ENCODE measurements at regions not wholly inside any gene's neighbourhood (a gene's known extent, or its start where the extent isn't known, plus 50 kb on each side); places are given as distances from the start of the nearest gene placed in this dataset.

DNA sequence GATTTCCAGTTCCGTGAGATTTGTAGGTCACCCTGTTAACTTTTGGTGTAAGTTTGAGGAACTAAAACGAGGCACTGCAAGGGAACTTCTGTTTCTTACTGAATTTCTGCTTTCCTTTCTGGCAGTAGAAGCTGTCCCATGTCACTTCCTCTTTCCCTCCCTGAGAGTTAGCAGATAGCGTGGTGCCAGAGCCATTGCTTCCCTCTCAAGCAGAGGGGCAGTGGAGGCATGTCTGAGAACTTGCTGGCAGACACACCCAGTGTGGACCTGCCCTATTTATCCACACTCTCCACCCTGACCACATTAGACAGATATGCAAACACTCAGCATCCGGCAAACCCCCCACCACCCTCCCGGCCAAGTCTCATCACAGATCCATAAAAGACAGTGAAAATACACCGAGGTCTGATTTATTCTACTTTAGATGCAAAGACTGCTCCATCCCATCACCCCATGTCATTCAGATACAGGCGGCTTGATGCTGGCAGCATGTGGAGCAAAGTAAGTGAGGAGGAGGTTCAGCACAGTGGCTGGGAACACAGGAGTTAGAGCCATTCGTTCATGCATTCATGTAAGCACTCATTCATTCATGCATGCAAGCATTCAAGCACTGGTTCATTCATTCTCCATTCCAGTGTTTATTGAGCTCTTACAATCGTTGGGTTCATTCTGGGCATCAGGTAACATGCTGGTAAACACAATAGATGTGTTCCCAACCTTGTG is 324.7 kb downstream of the SHQ1 start:
- intact Hi-C loops (cut with micrococcal nuclease; ENCODE audit: unreplicated experiment): no loop called here
- CTCF ChIA-PET: no interaction called here

DNA sequence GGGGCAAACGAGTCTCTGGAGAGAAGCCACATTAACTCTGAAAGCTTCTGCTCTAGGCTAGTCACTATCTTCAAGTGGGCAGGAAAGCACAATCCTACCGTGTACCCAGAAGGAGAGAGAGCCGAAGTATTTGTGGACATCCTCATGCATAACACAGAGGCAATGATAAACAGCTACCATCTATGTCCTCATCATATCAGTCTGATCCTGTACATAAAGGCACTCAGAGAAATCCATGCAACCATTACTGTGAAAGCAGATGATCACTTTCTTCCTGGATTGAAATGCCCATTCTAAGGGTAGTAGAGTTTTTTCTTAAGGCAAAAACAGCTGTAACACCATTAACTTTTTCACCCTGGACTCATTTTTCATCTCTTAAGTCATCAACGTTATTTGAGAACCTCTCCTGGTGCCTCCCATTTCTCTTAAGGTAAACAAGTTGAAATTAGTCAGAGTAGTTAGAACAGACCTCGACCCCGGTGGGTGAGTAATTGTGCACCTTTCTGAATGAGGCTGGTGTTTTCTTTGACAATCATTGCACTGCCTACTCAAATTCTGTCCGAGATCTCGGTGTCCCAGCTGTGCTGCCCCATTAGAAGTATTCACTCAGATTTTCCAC is 327.4 kb downstream of the SHQ1 start:
- Histone ChIP-seq H3K4me3 (ENCODE audit: low read depth in 2 of 2, low read length in 2 of 2) (no peak overlapping the region), H3K27me3 (ENCODE audit: control insufficient read depth, insufficient read depth, low read length) (no peaks in the 10 kb centered on the region), H3K4me1 (ENCODE audit: control insufficient read depth, insufficient read depth, low read length) (no peaks in the 10 kb centered on the region), H3K27ac (ENCODE audit: low read length) (no peak overlapping the region), H3K9me3 (ENCODE audit: control insufficient read depth, insufficient read depth, low read depth, low read length) (no peaks in the 10 kb centered on the region), H3K36me3 (ENCODE audit: control insufficient read depth, insufficient read depth, low read length) (no peaks in the 10 kb centered on the region)
- ChIA-PET POLR2A (no interaction called here), CTCF (no interaction called here)
- BruUV-seq (replicated peaks): no TSS peak
- intact Hi-C loops (cut with micrococcal nuclease; ENCODE audit: unreplicated experiment) (no loop called here), in situ Hi-C loops (cut with HindIII; ENCODE audit: low pct_unique_long_range_greater_than_20kb, low sequenced_read_pairs) (no loop called here)
- TF ChIP-seq POLR2AphosphoS5 (IDR thresholded peaks at IDR 0.05; ENCODE audit: low read depth, low read length) (no peak), TCF7L2 (IDR thresholded peaks at IDR 0.05; ENCODE audit: low read depth, low read length) (no peak), SIN3A (IDR thresholded peaks at IDR 0.05; ENCODE audit: borderline replicate concordance, insufficient read depth, low read depth, low read length) (no peak)
- TF ChIP-seq, protein P1, sequence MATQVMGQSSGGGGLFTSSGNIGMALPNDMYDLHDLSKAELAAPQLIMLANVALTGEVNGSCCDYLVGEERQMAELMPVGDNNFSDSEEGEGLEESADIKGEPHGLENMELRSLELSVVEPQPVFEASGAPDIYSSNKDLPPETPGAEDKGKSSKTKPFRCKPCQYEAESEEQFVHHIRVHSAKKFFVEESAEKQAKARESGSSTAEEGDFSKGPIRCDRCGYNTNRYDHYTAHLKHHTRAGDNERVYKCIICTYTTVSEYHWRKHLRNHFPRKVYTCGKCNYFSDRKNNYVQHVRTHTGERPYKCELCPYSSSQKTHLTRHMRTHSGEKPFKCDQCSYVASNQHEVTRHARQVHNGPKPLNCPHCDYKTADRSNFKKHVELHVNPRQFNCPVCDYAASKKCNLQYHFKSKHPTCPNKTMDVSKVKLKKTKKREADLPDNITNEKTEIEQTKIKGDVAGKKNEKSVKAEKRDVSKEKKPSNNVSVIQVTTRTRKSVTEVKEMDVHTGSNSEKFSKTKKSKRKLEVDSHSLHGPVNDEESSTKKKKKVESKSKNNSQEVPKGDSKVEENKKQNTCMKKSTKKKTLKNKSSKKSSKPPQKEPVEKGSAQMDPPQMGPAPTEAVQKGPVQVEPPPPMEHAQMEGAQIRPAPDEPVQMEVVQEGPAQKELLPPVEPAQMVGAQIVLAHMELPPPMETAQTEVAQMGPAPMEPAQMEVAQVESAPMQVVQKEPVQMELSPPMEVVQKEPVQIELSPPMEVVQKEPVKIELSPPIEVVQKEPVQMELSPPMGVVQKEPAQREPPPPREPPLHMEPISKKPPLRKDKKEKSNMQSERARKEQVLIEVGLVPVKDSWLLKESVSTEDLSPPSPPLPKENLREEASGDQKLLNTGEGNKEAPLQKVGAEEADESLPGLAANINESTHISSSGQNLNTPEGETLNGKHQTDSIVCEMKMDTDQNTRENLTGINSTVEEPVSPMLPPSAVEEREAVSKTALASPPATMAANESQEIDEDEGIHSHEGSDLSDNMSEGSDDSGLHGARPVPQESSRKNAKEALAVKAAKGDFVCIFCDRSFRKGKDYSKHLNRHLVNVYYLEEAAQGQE (IDR thresholded peaks at IDR 0.05; ENCODE audit: insufficient read depth in 1 of 2, low read depth in 2 of 2, low read length in 1 of 2): no peak
- TF ChIP-seq, protein P2, sequence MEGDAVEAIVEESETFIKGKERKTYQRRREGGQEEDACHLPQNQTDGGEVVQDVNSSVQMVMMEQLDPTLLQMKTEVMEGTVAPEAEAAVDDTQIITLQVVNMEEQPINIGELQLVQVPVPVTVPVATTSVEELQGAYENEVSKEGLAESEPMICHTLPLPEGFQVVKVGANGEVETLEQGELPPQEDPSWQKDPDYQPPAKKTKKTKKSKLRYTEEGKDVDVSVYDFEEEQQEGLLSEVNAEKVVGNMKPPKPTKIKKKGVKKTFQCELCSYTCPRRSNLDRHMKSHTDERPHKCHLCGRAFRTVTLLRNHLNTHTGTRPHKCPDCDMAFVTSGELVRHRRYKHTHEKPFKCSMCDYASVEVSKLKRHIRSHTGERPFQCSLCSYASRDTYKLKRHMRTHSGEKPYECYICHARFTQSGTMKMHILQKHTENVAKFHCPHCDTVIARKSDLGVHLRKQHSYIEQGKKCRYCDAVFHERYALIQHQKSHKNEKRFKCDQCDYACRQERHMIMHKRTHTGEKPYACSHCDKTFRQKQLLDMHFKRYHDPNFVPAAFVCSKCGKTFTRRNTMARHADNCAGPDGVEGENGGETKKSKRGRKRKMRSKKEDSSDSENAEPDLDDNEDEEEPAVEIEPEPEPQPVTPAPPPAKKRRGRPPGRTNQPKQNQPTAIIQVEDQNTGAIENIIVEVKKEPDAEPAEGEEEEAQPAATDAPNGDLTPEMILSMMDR (IDR thresholded peaks at IDR 0.05): no peak
- DNase-seq (ENCODE audit: low read depth, low spot score) (no peak), ATAC-seq (no peak)

More for the DNA sequence above, 324.7 kb downstream of the SHQ1 start:
- TF ChIP-seq TCF7L2 (IDR thresholded peaks at IDR 0.05; ENCODE audit: low read depth, low read length) (no peak), POLR2AphosphoS5 (IDR thresholded peaks at IDR 0.05; ENCODE audit: low read depth, low read length) (no peak), SIN3A (IDR thresholded peaks at IDR 0.05; ENCODE audit: borderline replicate concordance, insufficient read depth, low read depth, low read length) (no peak)
- TF ChIP-seq, protein P1 (IDR thresholded peaks at IDR 0.05; ENCODE audit: insufficient read depth in 1 of 2, low read depth in 2 of 2, low read length in 1 of 2): no peak
- TF ChIP-seq, protein P2 (IDR thresholded peaks at IDR 0.05): no peak
- in situ Hi-C loops (cut with HindIII; ENCODE audit: low pct_unique_long_range_greater_than_20kb, low sequenced_read_pairs): no loop called here
- ATAC-seq (no peak), DNase-seq (ENCODE audit: low read depth, low spot score) (no peak)
- Histone ChIP-seq H3K4me1 (ENCODE audit: control insufficient read depth, insufficient read depth, low read length) (no peaks in the 10 kb centered on the region), H3K36me3 (ENCODE audit: control insufficient read depth, insufficient read depth, low read length) (no peaks in the 10 kb centered on the region), H3K4me3 (ENCODE audit: low read depth in 2 of 2, low read length in 2 of 2) (no peak overlapping the region), H3K27me3 (ENCODE audit: control insufficient read depth, insufficient read depth, low read length) (no peaks in the 10 kb centered on the region), H3K27ac (ENCODE audit: low read length) (no peak overlapping the region), H3K9me3 (ENCODE audit: control insufficient read depth, insufficient read depth, low read depth, low read length) (no peaks in the 10 kb centered on the region)
- no TSS peak for BruUV-seq (replicated peaks)
- POLR2A ChIA-PET: no interaction called here
